PFSK-1 (cell line): ENCODE measurements at regions not wholly inside any gene's neighbourhood (a gene's known extent, or its start where the extent isn't known, plus 50 kb on each side); places are given as distances from the start of the nearest gene placed in this dataset.

Experiments used
- FOXP2 ChIP-seq: optimal IDR thresholded peaks from 2 replicates; pipeline ENCODE3; 2011; ENCODE audit warnings: borderline replicate concordance, control low read depth, inconsistent platforms; ENCODE audit not compliant: insufficient read depth; ENCODE audit errors: extremely low read length, extremely low read depth
- POLR2AphosphoS5 ChIP-seq: IDR thresholded peaks from 2 replicates; pipeline ENCODE4 v1.6.1; 2012; ENCODE audit warnings: low read depth, mild to moderate bottlenecking, control low read depth, low read length, moderate library complexity
- REST ChIP-seq, 2 experiments: IDR thresholded peaks; 2 replicates each; pipeline versions ENCODE4 v1.6.1 to v1.8.0; 2011 to 2012; ENCODE audit warnings: low read depth in 2 of 2, low read length in 2 of 2, control low read depth in 1 of 2, inconsistent platforms in 1 of 2, mild to moderate bottlenecking in 1 of 2, moderate library complexity in 1 of 2; ENCODE audit not compliant: insufficient read depth in 1 of 2
- SIN3A ChIP-seq: IDR thresholded peaks from 2 replicates; pipeline ENCODE4 v1.6.1; 2012; ENCODE audit warnings: mild to moderate bottlenecking, low read length, moderate library complexity, borderline replicate concordance; ENCODE audit not compliant: insufficient read depth
- TAF1 ChIP-seq: IDR thresholded peaks from 2 replicates; pipeline ENCODE4 v1.6.1; 2012; ENCODE audit warnings: low read length, control low read depth, borderline replicate concordance; ENCODE audit not compliant: insufficient read depth

GRCh38 chr2:238742066-238742465 lies 105.8 kb upstream of the TWIST2 start:
- no peak for TF ChIP-seq SIN3A
- TF ChIP-seq POLR2AphosphoS5, result no peak
- TF ChIP-seq FOXP2, result no peak
- no peak for TF ChIP-seq TAF1
- TF ChIP-seq REST (IDR thresholded peaks at IDR 0.05; ENCODE audit: insufficient read depth in 1 of 2, low read depth in 2 of 2, low read length in 2 of 2), result no peak

- TF ChIP-seq TAF1 (no peak), REST (IDR thresholded peaks at IDR 0.05; ENCODE audit: insufficient read depth in 1 of 2, low read depth in 2 of 2, low read length in 2 of 2) (no peak), SIN3A (no peak), POLR2AphosphoS5 (no peak), FOXP2 (no peak)
These were observed 105.2 kb upstream of the TWIST2 start for GRCh38 chr2:238742664-238743063.

- TF ChIP-seq SIN3A (no peak), TAF1 (no peak), REST (IDR thresholded peaks at IDR 0.05; ENCODE audit: insufficient read depth in 1 of 2, low read depth in 2 of 2, low read length in 2 of 2) (no peak)
These were observed 104.4 kb upstream of the TWIST2 start for GRCh38 chr2:238743243-238744065.

- no peak for TF ChIP-seq POLR2AphosphoS5
- no peak for TF ChIP-seq REST (IDR thresholded peaks at IDR 0.05; ENCODE audit: insufficient read depth in 1 of 2, low read depth in 2 of 2, low read length in 2 of 2)
- TF ChIP-seq TAF1, result no peak
- TF ChIP-seq FOXP2, result no peak
- no peak for TF ChIP-seq SIN3A
These were observed 102.9 kb upstream of the TWIST2 start for GRCh38 chr2:238744951-238745350.

GRCh38 chr2:238745997-238746396 lies 101.9 kb upstream of the TWIST2 start:
- TF ChIP-seq FOXP2 (no peak), POLR2AphosphoS5 (no peak)
